GM19468 (cell line): ENCODE measurements at regions not wholly inside any gene's neighbourhood (a gene's known extent, or its start where the extent isn't known, plus 50 kb on each side); places are given as distances from the start of the nearest gene placed in this dataset.

ENCODE experiments used
- ATAC-seq: cut with Tn5 transposase; IDR thresholded peaks from one replicate; pipeline ENCODE4 v1.9.1; 2021; ENCODE audit warnings: mild to moderate bottlenecking, moderate library complexity, moderate number of reproducible peaks; ENCODE audit not compliant: unreplicated experiment; ENCODE audit errors: extremely low read depth

DNA sequence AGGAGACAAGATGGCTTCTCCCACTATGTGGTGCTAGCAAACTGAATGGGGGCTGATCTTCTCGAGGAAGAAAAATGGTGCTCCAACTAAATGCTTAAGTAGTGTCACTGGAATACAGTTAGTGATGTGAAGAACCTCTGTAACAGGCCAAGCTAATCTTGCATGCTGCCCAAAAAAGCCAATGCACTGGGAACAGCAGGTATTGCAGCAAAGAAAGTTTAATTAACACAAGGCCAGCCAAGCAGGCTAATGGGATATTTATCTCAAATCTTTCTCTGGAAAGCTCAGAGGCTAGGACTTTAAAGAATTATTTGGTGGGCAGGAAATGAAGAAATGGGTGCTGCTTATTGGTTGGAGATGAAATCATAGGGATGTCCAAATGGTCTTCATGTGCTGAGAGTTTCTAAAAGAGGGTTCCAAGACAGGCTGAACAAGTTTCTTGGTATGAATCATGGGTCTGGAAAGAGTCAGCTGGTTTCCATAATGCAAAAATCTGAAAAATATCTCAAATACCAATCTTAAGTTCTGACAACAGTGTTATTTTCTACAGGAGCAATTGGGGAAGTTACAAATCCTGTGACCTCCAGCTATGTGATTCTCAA, 1550.5 kb downstream of the SLITRK5 start:
- ATAC-seq, result no peak

- no peak for ATAC-seq
Measured at GRCh38 chr13:89227356-89227755, 1556.2 kb downstream of the SLITRK5 start.

- no peak for ATAC-seq
Measured at GRCh38 chr13:89238496-89238895, 1567.3 kb downstream of the SLITRK5 start.

DNA sequence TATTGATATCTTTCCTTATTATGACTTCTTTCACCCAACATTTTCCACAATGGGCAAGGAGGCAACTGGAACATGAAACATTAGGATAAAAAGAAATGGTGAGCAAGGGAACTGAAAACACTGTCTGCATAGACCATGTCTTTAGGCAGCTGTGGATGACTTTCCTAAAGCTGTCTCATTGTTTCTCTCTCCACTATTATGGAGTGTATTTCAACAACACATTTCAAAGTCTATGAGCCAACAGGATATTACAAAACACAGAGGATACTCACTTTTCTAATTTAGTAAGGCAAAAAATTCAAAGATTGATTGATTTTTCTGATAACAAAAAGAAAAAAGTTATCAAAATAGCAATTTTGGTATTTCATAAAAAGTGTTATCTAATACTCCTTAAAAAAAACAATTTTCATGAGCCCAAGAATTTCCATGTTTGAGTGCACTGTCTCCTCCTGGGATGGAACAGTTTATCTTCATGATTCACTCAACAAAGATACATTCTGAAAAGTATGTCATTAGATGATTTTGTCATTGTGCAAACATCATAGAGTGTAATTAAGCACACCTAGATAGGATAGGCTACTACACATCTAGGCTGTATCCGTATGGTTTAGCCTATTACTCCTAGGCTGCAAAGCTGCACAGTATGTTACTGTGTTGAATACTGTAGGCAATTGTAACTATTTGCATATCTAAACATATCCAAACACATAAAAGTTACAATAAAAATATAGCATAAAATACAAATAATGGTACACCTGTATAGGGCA, 1568.4 kb downstream of the SLITRK5 start:
- ATAC-seq, result no peak

DNA sequence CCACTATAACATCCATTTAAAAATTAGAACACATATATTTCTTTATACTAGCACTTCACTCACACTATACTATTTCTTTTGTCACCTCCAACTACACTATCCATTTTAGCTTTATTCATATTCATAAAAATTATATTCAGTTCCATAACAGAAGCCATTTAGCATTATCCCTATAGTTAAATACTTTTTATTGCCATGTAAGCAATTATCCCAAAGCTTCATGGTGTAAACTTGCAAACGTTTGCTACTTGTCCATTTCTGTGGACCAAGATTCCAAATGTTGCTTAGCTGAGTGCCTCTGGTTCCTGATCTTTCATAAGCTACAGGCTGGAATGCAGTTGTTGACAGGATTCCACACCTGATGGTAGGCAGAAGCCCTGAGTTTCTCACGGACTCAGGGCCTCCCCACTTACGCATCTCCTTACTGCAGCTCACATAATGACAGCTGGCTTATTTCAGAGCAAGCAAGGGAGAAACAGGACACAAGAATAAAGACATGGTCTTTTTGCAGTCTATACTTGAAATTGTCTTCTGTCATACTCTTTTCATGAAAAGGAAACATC, 1584.8 kb downstream of the SLITRK5 start:
- ATAC-seq, result no peak

GRCh38 chr13:89267734-89268133, 1596.6 kb downstream of the SLITRK5 start:
- ATAC-seq, result no peak

DNA sequence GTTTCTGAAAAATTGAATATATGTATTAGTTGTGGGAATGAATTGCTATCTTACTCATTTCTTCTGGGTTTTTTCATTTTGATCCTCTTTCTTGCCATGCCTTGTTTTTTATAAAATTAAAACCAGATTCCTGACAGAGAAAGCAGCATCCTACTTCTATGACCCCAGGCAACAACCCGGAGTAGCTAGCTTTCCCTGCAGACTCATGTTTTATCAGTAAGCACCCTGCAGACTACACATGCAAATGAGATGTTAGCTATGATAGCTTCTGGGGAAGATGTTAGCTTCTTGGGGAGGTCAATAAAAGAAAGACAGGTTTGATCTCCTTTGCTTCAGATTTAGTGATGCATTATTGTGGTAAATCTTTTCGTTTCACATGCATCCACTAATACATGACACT, 1598.6 kb downstream of the SLITRK5 start:
- no peak for ATAC-seq

GRCh38 chr13:89270736-89271135, 1599.6 kb downstream of the SLITRK5 start:
- no peak for ATAC-seq

DNA sequence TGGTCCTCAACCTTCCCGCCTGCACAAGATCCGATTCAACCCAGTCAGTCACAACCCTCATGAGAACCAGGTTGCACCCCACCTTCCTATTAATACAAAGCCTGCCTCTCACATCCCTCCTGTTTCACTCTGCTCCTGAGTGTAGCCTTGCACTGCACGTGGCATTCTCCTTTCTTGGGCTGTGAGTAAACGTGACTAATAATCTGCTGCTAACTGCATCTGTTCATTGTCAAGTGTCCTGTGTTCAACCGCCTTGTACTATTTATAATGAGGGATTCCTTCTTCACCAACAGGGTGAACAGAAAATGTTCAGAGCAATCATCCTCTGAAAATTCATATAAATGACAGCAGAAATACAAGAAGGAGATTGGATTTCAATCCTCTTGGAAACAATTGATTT, 1608.2 kb downstream of the SLITRK5 start:
- no peak for ATAC-seq

DNA sequence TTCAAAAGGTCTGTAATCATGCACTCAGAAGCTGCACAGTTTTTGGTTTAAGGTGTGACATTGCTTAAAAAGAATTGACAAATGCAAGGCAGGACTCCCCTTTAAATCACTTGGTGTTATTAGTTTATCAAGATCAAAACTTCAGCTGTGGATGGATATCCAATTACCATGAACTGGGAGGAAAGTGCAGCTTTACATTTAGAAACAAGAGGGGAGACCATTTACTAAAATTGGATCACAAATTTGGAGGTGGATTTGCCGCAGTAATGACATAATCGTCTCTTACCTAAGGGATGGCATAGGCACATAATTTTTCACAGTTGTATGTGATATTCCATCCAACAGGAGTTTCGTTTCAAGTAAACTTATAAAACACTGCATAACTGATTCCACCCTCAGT, 1610.2 kb downstream of the SLITRK5 start:
- no peak for ATAC-seq

- no peak for ATAC-seq
Measured at GRCh38 chr13:89282241-89282640, 1611.1 kb downstream of the SLITRK5 start.

- ATAC-seq, result no peak
Measured at GRCh38 chr13:89287381-89287780, 1616.2 kb downstream of the SLITRK5 start.

DNA sequence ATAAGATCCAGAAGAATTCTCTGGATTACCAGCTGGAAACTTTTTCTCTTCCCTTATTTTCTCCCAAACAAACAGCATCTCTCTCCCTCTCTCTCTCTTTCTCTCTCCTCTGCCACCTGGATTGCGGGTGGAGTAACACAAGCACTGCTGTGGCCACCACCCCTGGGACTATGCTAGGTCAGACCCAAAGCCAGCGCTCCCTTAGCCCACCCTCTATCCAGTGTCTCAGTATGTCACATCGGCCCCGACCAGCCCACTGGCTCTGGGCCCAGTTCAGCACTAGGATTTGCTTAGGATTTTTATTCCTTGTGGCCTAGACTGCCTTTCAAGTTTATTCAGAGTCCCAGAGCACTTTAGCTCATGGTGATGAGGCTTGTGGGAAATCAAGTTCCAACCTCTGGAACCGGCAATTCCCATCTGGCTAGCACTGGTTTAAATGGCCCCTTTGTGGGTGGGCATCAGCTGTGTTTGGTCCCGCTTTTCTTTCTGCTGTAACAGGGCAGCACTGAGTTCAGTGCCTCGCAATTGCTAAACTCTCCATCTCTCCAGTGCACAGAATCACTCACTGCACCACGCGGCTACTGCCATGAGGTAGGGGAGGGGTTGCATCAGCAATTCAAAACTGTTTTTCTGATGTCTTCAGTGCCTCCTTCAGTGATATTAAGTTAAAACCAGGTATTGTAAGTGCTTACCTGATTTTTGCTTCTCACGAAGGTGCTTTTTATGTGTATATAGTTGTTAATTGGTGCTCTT, 1623.1 kb downstream of the SLITRK5 start:
- ATAC-seq, result no peak

- no peak for ATAC-seq
Measured at GRCh38 chr13:89307278-89307677, 1636.1 kb downstream of the SLITRK5 start.

DNA sequence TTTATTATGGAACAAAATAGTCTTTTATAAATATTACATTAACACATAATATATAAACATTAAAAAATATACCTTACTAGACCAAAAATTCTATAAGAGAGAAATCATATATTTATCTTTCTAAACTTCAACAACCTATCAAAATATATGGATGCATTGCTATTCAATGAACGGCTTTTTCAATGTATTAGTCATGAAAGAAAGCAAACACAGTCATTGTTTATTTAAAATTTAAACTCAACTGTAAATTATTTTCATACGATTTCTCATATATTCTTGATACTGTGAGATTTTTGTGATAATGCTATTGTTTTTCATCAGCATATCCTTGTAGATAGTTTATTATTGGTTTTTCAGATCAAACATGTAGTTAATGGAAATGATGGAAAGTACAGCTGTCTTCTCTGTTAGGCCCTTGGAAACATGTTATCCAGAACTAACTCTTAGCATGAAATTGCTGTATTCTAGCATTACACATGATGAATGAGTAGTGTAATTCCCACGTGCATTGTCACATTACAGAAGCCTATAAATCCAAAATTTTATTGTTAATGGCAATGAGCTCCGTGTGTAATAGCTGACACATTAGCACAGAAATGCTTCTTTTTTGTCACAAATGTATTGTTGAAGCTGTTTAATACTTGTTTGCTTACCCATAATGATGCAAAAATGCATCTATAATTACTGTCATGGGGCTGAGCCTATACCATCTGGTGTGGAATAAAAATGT, 1639.9 kb downstream of the SLITRK5 start:
- ATAC-seq, result no peak

DNA sequence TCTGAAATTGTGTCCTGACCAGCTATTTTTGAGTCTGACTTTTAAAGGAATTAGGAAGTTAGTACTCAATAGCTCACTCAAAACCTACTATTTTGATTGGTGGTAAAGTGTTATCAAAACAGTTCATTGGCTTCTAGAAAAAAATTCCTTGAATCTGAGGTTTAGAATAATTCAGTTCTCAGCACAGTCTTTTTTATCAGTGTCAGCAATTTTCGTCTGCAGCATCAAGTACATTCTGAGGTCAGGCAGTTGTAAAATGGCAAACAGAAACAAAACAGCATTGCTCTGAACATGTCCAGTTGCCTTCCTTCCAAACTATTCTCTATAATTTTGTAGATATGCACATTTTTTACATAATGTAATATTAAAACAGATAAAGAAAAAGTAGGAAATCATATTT, 1644.1 kb downstream of the SLITRK5 start:
- ATAC-seq, result no peak

DNA sequence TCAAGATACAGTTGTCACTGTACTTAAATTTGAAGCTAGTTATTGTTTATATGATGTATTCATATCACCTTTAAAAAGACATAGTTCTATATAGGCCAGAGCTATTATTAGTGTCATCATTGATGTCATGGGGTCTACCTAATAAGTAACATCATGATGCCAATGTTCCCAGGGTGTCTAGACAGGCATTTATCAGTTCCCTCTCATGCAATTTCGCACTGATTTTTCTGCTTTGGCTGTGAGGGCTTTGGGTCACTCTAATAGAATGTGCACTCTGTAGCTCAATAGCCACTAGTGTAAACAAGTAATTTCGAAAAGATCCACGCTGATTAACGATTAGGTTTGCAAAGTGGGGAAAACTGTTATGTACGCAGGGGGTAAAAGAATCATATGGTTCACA, 1651.3 kb downstream of the SLITRK5 start:
- no peak for ATAC-seq

GRCh38 chr13:89324582-89324981, 1653.4 kb downstream of the SLITRK5 start:
- ATAC-seq, result no peak

- ATAC-seq, result no peak
Measured at GRCh38 chr13:89343165-89343564, 1672.0 kb downstream of the SLITRK5 start.

GRCh38 chr13:89352384-89352783, 1681.2 kb downstream of the SLITRK5 start:
- ATAC-seq, result no peak
